Stimulated activated naive CD8-positive, alpha-beta T cell treated with anti-CD3 and anti-CD28 coated beads, Interleukin-15, amount 100 ng/mL, for 72 hours (primary cell): ENCODE measurements at regions not wholly inside any gene's neighbourhood (a gene's known extent, or its start where the extent isn't known, plus 50 kb on each side); places are given as distances from the start of the nearest gene placed in this dataset.

Source experiments
- ATAC-seq: fragments of 150-1000 bp; cut with Tn5 transposase; 2 replicates; pipeline ENCODE4 v1.10.0; 2021; ENCODE audit warnings: mild to moderate bottlenecking, moderate library complexity
- DNase-seq, 2 donors: peaks; one replicate each; pipeline ENCODE4 v3.0.0; 2021 to 2022
- H3K27ac Mint-ChIP-seq, 2 donors: one replicate each; pipeline ENCODE4 v1.8.0; 2022; ENCODE audit warnings: mild to moderate bottlenecking in 2 of 2, mixed read lengths in 2 of 2, moderate library complexity in 2 of 2
- H3K27me3 Mint-ChIP-seq: one replicate; pipeline ENCODE4 v1.8.0; 2022; ENCODE audit warnings: mixed read lengths
- H3K4me1 Mint-ChIP-seq: one replicate; pipeline ENCODE4 v1.8.0; 2022; ENCODE audit warnings: mild to moderate bottlenecking, mixed read lengths
- H3K4me3 Mint-ChIP-seq, 2 donors: one replicate each; pipeline ENCODE4 v1.8.0; 2022; ENCODE audit warnings: mild to moderate bottlenecking in 2 of 2, mixed read lengths in 2 of 2, moderate library complexity in 1 of 2
- H3K9me3 Mint-ChIP-seq, 2 donors: one replicate each; pipeline ENCODE4 v1.8.0; 2022; ENCODE audit warnings: mixed read lengths in 2 of 2

DNA sequence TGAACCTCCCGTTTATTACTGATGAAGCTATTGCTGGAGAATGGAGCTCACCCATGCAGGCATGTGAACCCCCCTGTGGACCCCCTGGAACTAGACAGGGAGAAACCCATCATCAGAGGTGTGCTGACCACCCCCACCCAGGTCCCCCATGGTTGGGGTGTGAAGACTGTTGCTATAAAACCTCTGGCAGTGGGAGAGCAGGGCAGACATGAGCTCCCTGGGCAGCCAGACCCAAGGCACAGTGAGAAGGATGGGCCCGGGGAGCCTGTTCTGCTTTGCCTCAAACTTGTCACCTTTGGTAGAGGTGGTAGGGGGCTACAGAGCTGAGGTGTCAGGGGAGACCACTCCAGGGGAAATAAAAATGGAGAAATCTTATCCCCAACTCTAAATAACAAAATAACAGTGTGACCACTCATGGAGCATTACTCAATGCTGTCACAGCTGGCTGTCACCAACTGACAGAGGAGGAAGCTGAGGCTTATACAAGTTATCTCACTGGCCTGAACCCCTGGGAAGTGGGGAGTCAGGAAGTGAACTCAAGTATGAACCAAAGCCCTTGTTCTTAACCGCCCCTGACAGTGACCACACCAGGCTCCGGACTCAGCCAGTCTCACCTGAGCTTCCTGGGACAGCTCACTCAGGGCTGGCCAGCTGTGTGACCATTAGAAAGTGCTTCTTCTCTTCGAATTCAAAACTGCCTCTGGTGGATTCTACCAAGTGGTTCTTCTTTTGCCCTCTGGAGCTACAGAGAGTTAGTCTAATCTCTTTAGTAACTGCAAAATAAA lies 698.8 kb downstream of the MATN1 start:
- Mint-ChIP-seq H3K27me3 (peaks cover 42% of the 10 kb centered on the region), H3K4me1 (no peaks in the 10 kb centered on the region), H3K9me3 (no peaks in the 10 kb centered on the region), H3K4me3 (no peak overlapping the region), H3K27ac (no peak overlapping the region)
- DNase-seq (no peak), ATAC-seq (no peak)

DNA sequence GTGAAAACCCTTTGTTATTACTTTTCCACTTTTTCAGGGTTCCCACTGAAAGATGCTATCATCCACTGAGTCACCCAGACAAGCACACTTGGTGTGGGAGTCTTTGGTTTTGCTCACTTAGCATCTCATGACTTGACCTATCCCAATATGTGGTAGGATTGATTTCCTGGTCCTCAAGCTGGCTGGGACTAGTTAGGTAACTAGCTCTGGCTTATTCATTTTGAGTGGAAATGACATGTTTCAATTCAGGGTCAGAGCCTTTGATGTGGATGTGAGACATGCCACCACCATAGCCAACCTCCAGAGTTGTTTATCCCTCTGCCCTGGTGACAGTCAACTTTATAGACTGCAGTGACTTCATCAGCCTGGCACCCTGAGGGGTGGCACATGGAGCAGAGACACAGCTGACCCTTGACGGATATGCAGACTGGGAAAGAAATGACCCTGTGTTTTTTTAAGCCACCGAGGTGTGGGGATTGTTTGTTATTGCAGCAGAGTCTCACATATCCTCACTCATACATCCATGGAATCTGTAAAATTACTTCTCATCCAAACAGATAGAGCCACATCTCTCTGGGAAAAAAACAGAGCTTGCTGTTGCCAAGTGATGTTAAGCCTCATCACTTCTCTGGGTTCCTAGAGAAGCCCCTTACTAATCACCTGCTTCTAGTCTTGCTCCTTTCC lies 699.9 kb downstream of the MATN1 start:
- no peak overlapping the region for H3K27ac Mint-ChIP-seq
- no peaks in the 10 kb centered on the region for H3K4me1 Mint-ChIP-seq
- H3K27me3 Mint-ChIP-seq, result peaks cover 34% of the 10 kb centered on the region
- no peak overlapping the region for H3K4me3 Mint-ChIP-seq
- peak; percentile 20 for ATAC-seq
- peaks cover 0 to under 1% of the 10 kb centered on the region in 2 donors for H3K9me3 Mint-ChIP-seq
- DNase-seq, result no peak

DNA sequence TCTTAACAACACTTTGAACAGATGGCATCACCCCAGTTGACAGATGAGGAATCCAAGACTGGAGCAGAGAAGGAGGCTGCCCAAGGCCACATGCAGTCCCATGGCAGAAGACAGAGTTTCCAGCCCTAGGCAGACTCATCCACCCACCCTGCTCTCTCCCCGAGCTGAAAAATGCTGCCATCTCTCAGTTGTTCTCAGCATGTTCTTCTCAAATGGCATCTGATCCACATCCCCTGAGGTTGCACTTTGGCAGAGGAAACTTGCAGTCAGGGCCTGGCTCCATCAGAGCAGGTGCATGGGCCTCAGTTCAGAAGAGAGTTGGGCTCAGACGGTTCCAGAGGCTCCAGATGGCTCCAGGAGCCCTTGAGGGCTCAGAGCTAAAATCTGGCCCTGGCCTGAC lies 709.4 kb downstream of the MATN1 start:
- no peak for ATAC-seq
- H3K27me3 Mint-ChIP-seq, result no peaks in the 10 kb centered on the region
- no peak overlapping the region for H3K27ac Mint-ChIP-seq
- no peak overlapping the region for H3K4me3 Mint-ChIP-seq
- H3K4me1 Mint-ChIP-seq, result no peaks in the 10 kb centered on the region
- DNase-seq, result no peak
- peaks cover 0 to 9% of the 10 kb centered on the region in 2 donors for H3K9me3 Mint-ChIP-seq

DNA sequence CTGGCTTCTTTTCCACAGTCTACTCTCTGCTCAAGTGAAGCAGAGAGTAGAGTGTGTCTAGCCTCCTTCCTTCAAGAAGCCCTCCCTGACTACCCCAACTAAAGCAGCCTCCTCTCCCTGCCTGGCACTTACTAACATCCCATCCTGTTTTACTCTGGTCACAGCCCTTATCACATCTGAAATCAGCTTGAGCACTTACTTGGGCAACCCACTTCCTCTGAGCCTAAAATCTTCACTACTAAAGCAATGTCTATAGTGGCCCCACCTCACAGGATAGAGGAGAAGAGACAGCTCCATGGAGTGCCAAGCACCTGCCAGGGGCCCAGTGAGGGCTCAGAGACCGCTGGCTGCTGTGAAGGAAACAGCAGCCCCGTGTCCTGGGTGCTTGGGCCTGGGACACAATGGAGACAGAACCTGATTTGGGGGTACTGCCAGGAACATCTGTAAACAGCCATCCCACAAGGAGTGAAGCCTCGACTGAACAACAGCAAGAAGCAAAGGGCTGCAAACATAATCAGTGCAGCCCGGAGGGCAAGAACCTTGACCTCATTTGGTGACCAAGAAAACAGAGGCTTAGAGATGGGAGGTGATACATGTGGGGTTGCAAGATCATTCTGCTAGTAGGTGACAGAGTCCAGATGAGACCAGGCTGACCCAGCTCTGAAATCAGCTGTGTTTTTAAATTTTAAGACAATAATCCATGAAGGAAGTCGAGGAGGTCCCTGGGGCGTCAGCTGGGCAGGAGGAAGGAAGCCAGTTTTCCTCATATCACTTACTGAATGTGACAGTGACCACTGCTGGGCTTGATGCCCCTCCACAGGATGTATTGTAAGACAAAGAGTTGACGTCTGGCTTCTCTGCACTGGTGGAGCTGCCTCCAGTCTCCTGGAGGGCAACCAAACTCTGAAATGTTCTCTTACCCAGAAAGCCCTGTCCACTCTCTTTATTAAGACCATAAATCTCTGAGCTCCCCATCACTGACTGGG lies 710.6 kb downstream of the MATN1 start:
- H3K9me3 Mint-ChIP-seq, result peaks cover 0 to under 1% of the 10 kb centered on the region in 2 donors
- DNase-seq (no peak), ATAC-seq (no peak)
- no peaks in the 10 kb centered on the region for H3K4me1 Mint-ChIP-seq
- H3K4me3 Mint-ChIP-seq, result no peak overlapping the region
- no peaks in the 10 kb centered on the region for H3K27me3 Mint-ChIP-seq
- H3K27ac Mint-ChIP-seq, result peak overlapping the region in 1 of 2 donors; percentile 66

DNA sequence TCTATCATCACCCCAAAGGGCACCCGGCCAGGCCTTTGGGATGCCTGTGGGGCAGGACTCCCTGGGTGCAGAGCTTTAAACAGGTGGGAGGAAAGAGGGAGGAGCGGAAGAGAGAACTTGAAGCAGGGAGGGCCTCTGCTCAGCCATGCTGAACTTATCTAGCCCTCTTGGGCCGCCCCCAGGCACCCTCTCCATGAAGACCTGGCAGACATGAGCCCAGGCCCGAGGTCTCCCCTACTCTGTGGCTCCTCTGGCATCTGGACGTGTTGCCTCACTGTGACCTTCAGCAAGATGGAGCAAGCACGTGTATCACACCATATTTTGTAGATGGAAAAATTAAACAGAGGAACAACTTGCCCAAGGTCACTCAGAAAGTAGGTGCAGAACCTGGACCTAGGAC lies 711.4 kb downstream of the MATN1 start:
- no peaks in the 10 kb centered on the region for H3K4me1 Mint-ChIP-seq
- no peak overlapping the region for H3K4me3 Mint-ChIP-seq

DNA sequence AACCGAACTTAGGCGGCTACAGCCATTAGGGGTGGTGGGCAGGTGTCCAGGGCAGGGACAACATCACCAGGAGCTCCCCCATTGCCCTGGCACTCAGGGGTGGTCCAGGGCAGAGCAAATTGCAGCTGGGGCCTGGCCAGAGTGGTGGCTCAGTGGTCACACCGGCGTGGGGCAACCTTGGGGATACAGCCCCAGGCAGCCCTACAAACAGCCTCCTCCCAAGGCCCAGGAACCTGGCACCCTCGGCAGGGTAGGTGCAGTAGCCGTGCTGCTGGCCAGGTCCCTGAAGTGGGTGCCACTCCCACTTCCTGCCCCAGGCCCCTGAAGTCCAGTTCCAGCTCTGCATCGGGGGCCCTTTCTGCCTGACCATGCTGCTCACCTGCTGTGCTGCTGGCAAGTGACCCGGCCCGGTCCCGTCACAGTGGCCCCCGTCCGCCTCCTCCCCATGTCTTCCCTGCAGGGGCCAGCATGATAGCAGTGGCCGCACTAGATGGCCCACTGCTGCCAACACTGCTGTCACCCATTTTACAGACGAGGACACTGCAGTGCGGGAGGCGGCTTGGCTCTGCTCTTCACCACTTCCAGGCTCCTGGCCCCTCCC lies 712.8 kb downstream of the MATN1 start:
- Mint-ChIP-seq H3K4me3 (no peak overlapping the region), H3K27me3 (no peaks in the 10 kb centered on the region), H3K9me3 (no peaks in the 10 kb centered on the region), H3K4me1 (no peaks in the 10 kb centered on the region), H3K27ac (no peak overlapping the region)
- DNase-seq (no peak), ATAC-seq (no peak)

More for the DNA sequence above, 711.4 kb downstream of the MATN1 start:
- no peak for ATAC-seq
- no peak for DNase-seq
- no peaks in the 10 kb centered on the region for H3K27me3 Mint-ChIP-seq
- H3K9me3 Mint-ChIP-seq, result no peaks in the 10 kb centered on the region
- H3K27ac Mint-ChIP-seq, result no peak overlapping the region

DNA sequence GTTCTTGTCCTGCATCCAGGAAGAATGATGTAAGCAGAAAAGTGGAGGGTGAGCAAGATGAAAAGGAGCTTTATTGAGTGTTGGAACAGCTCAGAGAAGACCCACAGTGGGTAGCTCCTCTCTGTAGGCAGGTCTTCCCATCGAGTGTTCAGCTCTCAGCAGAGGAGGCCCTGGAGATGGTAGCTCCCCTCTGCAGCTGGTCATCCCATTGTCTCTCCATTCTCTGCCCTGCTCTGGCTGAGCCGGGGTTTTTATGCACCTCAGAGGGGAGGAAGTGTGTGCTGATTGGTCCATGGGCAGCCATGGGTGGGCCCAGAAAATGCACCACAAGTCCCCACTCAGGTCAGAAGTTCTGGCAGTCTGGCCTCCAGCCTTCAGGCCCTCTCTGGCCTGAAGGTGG lies 713.7 kb downstream of the MATN1 start:
- ATAC-seq (no peak), DNase-seq (no peak)
- Mint-ChIP-seq H3K4me1 (no peaks in the 10 kb centered on the region), H3K9me3 (no peaks in the 10 kb centered on the region), H3K4me3 (no peak overlapping the region), H3K27me3 (no peaks in the 10 kb centered on the region), H3K27ac (peak overlapping the region in 1 of 2 donors; percentile 65)

DNA sequence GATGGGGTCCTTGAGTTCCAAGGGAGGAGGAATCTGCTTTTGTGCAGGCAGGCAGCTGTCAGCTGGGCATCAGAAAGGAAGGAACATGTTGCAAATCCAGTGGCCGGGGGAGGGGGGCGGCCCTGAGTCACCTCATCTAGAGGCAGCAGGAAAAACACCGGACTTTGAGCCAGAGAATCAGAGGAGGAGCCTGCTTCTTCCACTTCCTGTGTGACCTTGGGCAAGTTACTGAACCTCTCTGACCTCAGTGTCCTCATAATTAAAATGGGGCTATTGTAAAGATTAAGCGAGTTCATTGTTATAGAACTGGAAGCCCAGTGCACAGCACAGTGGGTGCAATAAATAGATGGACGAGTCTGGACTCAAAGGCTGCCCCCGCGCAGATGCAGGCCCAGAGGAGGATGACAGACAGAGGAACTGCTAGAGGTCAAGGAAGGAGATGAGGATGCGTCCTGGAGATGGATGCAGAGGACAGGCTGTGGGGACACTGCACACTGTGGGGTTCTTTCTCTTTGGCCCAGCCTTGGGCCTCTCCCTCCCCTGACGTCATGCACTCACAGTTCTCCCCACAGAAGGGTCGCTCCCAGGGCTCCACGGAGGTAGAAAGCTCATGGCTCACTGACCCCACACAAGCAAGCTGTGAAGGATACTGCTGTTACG lies 714.3 kb downstream of the MATN1 start:
- no peak for DNase-seq
- Mint-ChIP-seq H3K9me3 (no peaks in the 10 kb centered on the region), H3K27ac (no peak overlapping the region), H3K27me3 (no peaks in the 10 kb centered on the region), H3K4me1 (no peaks in the 10 kb centered on the region), H3K4me3 (no peak overlapping the region)
- ATAC-seq, result no peak

DNA sequence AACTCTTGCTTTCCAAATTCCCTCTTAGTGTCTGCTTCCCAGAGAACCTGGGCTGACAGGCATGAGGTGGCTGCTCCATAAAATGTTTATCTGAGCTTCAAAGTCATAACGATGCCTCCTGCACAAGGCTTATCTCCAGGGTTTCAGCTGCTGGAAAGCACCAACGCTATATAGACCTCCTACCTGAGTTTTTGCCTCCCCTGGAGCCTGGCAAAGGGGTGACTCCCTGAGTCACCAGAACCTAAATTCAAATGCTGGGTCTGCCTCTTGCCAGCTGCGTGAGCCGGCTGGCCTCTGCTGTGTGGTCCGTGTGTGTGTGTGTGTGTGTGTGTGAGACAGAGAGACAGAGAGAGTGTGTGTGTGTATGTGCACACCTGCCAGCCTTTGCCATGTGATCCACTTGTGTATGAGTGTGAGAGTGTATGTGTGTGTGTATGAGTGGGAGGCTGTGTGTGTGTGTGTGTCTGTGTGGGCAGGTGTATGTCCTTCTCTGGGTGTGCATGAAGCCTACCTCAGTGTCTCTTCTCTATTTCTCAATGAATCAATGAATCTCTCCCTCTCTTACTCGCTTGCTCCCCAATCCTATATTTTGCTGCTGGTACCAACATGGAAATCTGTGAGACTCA lies 714.9 kb downstream of the MATN1 start:
- DNase-seq (no peak), ATAC-seq (no peak)
- H3K27me3 Mint-ChIP-seq, result no peaks in the 10 kb centered on the region
- no peaks in the 10 kb centered on the region for H3K4me1 Mint-ChIP-seq
- no peak overlapping the region for H3K4me3 Mint-ChIP-seq
- H3K27ac Mint-ChIP-seq, result no peak overlapping the region
- no peaks in the 10 kb centered on the region for H3K9me3 Mint-ChIP-seq

DNA sequence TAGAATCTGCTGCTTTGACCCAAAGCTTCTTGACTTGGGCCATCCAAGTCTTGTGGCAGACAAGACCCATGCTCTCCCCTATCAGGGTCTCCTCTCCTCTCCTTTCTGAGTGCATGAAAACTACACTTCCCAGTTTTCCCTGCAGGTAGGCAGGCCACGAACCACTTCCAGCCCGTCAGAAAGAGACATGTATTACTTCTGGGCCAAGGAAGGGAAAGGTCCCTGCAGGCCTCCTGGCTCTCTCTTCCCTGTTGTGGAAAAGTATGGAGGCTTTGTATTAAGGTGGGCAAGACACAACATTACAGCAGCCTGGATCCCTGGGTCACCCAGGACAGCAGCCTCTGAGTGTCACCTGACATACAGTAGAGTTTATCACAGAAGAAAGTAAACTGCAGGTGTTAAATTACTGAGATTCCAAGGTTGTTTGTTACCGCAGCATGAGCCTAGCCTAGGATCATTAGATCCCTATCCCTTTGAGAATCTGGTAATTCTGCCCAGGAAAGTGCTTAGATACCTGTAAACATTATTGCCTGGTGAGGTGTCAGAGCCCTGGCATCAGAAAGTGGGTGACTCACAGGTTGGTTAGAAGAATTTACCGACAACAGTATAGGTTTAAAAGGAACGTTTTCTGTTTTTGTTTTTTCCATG lies 717.3 kb downstream of the MATN1 start:
- ATAC-seq, result no peak
- no peaks in the 10 kb centered on the region for H3K4me1 Mint-ChIP-seq
- no peaks in the 10 kb centered on the region for H3K9me3 Mint-ChIP-seq
- no peak overlapping the region for H3K27ac Mint-ChIP-seq
- peaks cover 7% of the 10 kb centered on the region for H3K27me3 Mint-ChIP-seq
- no peak for DNase-seq
- no peak overlapping the region for H3K4me3 Mint-ChIP-seq

DNA sequence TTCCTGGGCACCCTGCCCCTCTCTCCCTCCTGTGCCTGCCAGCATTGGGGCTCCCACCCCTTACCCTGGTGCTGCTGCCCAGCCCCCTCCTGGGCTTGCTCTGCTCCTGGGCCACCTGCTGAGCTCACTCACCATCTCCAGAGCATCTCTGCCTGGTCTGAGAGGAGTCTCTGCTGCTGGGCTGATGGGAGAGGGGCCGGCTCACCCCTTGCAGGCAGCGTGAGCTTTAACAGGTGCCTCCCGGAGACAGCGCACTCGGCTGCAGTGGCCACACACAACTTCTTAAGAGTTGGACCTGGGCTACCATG lies 721.7 kb downstream of the MATN1 start:
- no peak for DNase-seq
- H3K4me1 Mint-ChIP-seq, result no peaks in the 10 kb centered on the region
- no peak overlapping the region for H3K27ac Mint-ChIP-seq

DNA sequence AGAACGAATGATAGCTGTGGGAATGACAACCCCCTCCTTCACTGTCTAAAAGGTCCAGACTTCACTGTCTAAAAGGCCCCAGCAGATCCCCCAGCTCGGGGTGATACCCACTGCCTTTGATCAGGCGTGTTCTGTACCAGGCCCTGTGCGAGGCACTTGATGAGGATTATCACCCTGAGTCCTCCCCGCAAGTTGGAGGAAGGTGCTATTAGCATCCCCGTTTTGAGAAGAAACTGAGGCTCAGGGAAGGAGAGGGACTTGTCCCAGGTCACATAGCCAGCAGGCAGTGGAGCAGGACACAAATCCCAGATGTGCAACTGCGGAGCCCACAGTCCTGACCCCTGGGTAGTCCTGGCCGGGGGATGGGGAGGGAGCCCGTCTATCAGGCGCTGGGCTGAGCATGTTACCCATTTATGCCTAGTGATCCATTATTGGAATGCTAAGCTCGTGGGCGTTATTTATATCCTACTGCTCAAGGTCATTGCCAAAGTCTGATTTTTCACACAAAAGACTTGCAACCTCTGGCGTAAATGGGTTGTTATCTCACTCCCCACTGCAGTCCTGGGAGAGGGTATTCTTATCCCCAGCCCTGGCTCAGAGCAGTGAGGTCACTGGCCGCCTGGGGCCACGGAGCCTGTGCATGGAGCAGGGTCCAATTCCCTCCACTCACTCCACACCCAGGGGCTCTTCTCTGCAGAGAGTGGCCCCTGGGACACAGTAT lies 722.2 kb downstream of the MATN1 start:
- no peak for ATAC-seq
- Mint-ChIP-seq H3K27me3 (peaks cover 7% of the 10 kb centered on the region), H3K9me3 (peaks cover 2% of the 10 kb centered on the region in 2 donors), H3K4me3 (no peak overlapping the region), H3K27ac (no peak overlapping the region), H3K4me1 (no peaks in the 10 kb centered on the region)
- no peak for DNase-seq

More for the DNA sequence above, 721.7 kb downstream of the MATN1 start:
- H3K9me3 Mint-ChIP-seq, result no peaks in the 10 kb centered on the region
- H3K27me3 Mint-ChIP-seq, result peaks cover 7% of the 10 kb centered on the region
- no peak overlapping the region for H3K4me3 Mint-ChIP-seq
- no peak for ATAC-seq

DNA sequence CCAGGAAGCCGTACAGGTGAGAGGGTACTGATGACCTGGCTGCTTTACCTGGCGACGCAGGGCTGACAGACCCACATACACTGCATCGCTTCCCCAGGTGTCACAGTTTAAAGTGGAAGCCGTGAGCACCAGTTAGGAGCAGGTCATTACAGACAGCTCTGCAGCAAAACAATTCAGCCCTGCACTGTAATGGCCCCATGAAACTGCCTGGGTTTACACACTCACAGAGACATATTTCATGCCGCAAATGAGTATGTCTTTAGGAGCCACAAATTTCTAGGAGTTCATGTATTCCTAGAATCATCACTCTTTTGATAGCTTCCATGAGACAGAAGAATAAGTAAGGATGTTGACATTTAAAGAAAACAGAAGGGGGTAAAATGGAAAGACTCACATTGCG lies 723.1 kb downstream of the MATN1 start:
- H3K9me3 Mint-ChIP-seq, result peaks cover 6 to 11% of the 10 kb centered on the region in 2 donors
- DNase-seq, result no peak
- H3K27ac Mint-ChIP-seq, result peak overlapping the region in 1 of 2 donors; percentile 68
- no peaks in the 10 kb centered on the region for H3K4me1 Mint-ChIP-seq
- peaks cover 7% of the 10 kb centered on the region for H3K27me3 Mint-ChIP-seq
- H3K4me3 Mint-ChIP-seq, result no peak overlapping the region
- no peak for ATAC-seq

DNA sequence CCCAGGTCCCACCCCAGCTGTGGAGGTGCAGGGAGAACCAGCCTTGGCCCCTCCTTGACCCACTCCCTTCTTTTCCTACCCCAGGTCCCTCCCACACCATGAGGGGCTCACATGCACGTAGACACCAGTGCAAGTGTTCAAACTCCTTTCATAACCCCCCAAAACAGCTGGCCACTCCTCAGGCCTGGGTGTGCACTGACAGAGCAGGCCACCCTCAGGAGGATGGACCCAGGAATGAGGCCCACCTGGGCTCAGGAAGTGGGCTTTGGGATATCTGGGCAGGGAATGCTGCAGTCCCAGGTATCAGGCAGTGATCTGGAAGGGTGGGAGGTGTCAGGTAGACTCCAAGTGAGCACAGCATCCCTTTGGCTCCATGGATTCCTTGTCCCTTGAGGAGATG lies 723.8 kb downstream of the MATN1 start:
- ATAC-seq, result no peak
- Mint-ChIP-seq H3K27ac (no peak overlapping the region), H3K4me3 (no peak overlapping the region), H3K4me1 (no peaks in the 10 kb centered on the region), H3K9me3 (peaks cover 6 to 11% of the 10 kb centered on the region in 2 donors), H3K27me3 (peaks cover 7% of the 10 kb centered on the region)
- no peak for DNase-seq
